Stimulated activated CD8-positive, alpha-beta memory T cell treated with anti-CD3 and anti-CD28 coated beads, Interleukin-12 subunit alpha, Interleukin-12 subunit beta, amount 100 ng/mL, for 1 hour (primary cell): ENCODE measurements at regions not wholly inside any gene's neighbourhood (a gene's known extent, or its start where the extent isn't known, plus 50 kb on each side); places are given as distances from the start of the nearest gene placed in this dataset.

Experiments used
- DNase-seq: peaks from one replicate; pipeline ENCODE4 v3.0.0-alpha.2; 2020; ENCODE audit warnings: low read depth

DNA sequence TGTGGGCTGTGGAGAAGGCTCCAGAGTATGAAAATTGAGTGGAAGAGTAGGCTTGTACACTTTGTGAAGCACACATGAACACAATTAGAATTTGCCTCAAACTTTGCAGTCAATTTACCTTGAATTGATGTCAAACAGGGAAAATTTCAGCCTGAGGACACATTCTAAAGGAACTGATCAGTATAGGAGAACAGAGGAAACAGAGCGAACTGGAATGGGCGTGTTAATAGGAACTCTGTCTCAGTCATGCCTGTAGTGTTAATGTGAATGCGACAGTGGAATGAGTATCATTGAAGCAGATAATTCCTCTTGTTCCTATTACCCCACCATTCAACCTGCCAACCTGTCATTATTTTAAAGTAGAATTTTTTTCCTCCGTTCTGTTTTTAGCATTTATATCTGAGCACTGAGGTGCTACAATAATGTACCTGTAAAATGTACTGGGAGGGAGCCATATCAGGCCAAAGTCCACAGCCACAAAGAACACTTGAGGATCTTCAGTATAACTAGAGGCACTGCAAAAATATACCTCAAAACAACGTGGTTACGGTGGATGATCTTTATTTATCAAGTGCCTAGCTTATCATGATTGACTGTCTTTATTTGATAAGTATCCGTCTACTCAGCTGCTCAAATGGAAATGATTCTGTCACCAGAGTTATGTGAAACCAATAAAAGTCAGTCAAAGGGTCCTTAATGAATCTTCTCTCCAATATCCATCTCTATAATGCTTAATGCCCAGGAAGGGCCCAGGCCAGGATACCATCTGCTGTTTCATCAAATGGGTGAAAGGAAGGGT, 125.3 kb upstream of the STMND1 start:
- DNase-seq, result no peak

GRCh38 chr6:16974704-16975359, 127.0 kb upstream of the STMND1 start:
- DNase-seq, result no peak

GRCh38 chr6:16974387-16974673, 127.5 kb upstream of the STMND1 start:
- no peak for DNase-seq

- no peak for DNase-seq
These were observed 128.1 kb upstream of the STMND1 start for GRCh38 chr6:16973545-16974386.

DNA sequence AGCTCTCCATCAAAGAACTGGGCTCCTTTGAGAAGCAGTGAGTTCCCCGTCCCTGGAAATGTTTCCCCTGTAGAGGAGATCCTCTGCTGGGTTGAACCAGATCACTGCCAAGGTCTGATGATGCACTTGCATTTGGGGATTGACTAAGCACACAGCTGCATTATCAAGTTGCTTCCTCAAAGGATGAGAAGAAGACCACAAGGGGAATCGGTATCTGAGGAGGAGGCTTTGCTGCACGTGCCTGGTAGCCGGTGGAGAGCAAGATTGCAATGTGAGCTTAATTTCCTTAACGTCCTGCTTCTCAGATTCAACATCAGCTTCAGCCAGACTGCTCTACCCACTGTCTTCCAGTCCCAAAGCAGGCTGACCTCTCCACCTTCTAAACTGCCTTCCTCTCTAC, 128.8 kb upstream of the STMND1 start:
- no peak for DNase-seq

DNA sequence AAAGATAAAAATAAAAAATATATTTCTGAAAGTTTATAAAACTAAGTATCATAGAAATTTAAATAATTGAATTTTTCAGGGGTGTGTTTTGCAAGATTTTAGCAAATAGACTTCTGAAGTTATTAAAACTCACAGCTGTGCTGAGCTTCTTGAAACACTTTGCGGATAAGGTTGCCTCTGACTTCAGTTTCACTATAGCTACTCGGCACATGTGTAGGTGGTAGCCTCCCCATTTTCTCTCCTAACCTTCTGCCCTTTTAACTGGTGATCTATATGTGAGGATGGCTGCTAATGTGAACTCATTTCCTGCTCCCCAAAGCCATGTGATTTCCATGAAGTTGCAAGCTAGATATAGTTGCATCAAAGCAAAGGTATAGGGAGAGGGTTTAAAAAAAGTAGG, 129.3 kb upstream of the STMND1 start:
- no peak for DNase-seq

DNA sequence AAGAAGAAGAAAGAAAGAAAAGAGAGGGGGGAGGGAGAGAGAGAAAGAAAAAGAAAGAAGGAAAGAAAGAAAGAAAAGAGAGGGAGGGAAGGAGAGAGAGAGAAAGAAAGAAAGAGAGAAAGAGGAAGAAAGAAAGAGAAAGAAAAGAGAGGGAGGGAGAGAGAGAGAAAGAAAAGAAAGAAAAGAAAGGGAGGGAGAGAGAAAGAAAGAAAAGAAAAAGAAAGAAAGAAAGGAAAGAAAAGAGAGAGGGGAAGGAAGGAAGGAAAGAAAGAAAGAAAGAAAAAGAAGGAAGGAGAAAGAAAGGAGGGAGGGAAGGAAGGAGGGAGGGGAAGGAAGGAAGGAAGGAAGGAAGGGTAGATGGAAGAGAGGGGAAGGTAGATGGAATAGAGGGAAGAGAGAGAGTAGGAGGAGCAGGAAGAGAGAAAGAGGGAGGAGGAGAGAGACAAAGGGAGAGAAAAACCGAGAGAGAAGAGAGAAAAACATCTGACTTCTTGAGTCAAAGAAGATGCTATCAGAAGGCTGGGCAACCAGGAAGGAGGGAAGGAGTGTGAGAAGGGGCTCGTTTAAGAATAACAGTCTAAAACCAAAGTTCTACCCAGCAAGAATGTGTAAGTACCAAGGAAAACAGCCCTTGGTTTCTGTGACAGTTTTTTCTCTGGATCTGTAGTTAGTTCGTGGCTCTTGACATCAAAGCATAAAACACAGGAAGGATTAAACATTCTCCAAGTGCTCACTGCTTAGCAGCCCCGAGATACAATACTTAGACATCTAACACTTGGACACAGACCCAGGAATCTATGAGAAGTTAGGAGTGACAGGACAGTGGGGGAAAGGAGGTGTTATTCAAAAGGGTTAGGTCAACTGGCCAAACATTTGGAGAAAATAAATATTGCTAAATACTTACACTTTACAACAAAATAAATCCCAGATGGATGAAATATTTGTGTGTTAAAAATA, 131.9 kb upstream of the STMND1 start:
- no peak for DNase-seq

DNA sequence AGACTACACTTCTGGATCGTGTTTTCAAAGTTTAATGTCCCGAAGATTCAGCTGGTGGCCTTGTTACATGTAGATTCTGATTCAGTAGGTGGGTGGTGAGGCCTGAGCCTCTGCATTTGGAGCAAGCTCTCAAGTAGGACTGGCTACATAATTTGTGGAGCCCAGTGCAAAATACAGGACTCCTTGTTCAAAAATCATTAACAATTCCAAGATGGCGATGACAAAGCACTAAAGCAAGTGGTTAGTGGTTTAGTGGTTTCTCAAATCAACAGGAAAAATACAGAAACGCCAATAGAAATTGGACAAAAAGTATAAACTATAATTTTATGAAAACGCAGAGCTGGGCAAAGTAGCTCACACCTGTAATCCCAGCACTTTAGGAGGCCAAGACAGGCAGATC, 133.7 kb upstream of the STMND1 start:
- DNase-seq, result no peak

- no peak for DNase-seq
These were observed 134.4 kb upstream of the STMND1 start for GRCh38 chr6:16967470-16967817.

DNA sequence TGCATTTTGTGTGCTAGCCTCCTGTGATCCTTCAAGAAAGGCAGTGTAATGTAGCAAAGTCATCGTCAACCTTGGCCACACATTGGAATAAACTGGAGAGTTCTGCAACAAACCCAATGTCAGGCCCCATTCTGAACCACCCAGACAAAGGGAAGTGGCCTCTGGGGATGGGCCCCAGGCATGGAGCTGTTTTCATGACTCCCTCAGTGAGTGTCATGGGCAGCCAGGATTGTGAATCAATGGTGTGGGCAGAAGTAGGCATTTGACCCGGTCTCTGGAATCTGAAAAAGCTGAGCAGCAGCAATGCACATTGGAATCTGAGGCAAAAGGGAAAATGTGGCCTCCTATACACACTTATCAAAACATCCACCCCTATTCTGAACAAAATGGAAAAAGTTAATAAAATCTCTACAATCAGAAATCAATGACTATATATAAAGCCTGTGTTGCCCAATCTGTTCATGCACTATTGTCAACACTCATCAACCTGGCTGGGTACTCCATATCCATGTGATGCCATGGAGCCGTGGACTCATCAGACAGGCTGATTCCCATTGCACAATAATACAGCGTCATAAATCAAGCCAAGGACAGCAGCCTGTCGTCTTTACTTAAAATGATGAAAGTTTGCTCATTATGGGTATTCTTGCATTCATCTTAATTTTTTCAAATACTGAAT, 134.9 kb upstream of the STMND1 start:
- DNase-seq, result no peak

DNA sequence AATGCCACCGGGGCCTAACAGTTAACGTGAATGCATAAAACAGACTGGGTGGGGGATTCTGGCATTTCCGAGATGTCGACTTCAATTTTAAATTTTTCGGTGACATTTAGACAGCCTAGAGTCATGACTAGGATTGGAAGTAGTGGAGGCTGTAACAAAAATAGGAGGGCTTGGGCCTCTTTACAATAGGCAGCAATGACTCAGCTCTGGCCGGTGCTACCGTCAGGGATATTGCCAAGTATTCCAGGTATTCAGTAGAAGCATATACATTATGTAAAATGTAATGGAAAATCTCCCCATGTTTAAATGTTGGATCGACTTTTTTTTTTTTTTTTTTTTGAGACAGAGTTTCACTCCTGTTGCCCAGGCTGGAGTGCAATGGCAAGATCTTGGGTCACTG, 136.2 kb upstream of the STMND1 start:
- DNase-seq, result no peak

DNA sequence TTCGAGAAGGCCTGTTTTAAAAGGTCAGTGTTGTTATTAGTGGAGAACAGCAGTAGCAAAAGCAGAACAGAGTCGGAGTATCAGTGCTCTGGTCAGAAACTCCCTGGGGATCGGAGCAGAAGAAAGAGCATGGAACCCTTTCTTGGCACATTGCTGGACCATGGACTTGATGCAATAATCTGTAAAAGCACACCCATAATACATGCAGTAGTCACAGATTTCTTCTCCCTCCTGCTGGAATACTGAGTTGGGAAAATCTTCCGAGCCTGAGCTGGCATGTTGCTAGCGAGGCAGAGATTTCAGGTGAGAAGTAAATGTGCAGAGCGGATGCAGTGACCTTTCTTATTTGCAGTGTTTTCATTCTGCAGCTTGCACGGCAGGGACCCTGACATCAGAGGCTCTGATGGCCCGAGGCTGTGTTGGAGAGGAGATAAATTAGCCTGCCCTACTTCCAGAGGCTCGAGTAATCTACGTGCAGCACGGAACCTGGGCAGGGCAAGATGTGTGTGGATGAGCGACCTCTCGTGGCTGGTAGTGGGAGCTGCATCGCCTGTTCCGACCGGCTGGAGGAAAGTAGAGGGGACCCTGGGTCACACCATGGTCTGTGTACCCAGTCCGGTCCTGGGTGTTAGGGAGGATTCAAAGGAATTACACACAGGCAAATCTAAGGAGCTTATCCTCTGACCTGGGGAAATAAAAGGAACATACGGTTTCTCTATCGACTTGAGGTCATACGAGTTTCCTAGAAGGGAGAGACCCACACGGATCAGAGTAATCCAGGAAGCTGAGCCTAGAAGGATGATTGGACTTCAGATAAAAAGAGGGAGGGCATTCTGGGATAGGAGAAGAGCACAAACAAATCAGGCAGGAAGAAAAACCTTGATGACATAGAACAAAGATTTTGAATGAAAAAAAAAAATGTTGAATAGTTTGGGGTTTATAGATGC, 137.0 kb upstream of the STMND1 start:
- peak; percentile 46 for DNase-seq

DNA sequence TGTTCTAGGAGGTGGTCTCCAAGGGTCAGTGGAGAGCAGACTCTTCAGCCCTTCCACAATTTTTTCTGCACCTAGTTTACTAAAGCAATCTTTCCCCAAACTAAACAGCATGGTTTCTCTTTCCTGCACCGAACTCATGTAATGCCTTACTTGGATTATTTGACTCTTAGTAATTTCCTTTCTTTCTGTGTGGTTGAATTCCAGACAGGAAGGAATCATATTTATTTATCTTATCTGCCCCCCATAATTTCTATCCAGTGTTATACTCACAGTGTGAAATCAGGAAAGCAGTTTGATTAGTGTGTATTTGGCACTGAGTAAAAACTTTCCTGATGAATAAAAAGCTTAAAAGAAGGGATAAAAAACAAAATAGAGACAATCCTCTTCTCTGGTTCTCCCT, 140.3 kb upstream of the STMND1 start:
- no peak for DNase-seq

DNA sequence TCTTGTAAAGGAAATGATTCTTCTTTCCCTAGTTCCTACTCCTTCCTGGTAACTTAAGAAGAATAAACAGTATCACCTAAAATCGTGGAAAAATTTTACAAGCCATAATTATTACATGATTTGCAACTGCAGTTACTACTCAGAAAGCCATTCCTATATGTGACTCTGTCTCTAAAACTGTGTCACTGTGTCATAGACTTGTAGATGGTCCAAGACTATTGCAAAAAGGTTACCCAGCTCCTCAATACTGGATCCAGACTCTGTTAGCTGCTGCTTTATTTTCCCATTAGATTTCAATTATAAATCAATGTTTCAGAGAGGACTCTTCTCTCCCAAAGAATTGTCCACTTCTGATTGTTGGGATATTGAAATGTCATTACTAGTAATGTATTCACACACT, 142.1 kb upstream of the STMND1 start:
- no peak for DNase-seq

DNA sequence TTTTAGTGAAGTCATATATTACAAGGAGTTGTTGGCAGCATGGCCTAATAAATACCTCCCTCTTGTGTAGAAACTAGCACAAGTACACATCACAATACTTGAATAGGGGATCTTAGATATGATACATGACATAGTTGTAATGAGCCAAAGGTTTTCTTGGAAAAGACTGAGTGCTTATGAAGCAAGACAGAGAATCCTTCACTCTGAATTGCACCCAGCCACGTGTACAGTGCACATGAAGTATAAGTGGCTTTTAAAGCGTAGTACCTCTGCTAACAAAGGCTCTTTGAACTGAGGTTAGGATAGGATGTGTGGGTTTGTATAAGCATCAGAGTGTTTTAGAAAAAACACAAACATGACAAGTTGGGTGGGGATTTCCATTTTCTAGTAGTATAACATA, 145.5 kb upstream of the STMND1 start:
- no peak for DNase-seq

DNA sequence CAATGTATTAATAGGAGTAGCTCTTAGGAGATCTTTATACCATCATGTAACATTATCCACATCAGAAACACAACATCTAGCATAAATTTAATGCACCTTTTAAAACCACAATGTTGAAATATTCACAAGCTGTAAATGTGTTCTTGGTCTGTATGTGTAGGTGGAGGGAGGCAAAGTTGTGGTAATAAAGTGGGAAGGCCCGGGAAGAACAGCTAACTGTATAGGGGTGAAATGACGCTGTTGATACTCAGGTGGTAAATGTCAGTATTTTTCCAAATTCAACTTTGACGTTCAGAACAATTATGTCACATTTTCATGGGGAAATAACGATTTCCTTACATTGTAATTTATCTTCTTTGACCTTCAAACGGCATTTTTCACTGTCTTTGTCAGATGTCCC, 146.0 kb upstream of the STMND1 start:
- no peak for DNase-seq

DNA sequence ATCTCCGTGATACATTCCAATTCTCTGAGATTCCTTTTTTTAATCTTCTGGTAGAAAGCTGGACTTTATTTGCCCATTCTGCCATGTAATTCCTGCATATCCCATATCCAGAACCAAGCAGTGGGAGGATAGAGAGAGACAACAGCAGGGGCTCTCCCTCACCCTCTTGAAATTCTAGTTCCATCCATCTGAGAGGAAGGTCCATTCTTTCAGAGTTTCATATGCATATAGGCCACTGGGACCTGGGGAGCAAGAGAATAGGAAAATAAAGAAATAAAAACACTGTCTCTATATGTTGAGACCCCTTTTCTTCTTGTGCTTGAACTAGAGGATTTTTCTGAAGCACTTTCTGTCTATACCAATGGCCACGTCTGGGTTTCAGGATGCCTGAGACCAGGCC, 147.9 kb upstream of the STMND1 start:
- DNase-seq, result no peak

DNA sequence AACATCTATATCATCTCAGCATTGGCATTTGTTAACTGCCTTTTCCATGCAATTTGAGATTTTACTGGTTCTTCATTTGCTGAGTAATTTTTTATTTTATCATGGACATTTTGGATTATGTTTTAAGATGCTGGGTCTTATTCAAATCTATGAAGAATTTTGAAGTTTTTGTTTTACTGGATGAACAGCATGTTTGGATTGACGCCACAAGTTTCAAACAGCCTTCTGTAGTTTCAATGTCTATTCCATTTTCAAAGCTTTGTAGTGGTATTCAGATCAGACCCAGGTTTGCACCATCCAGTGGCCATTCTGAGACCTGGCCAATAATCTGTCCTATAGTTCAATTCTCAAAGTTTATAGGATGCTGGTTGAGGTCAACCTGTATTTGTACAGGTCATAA, 148.4 kb upstream of the STMND1 start:
- DNase-seq, result no peak

DNA sequence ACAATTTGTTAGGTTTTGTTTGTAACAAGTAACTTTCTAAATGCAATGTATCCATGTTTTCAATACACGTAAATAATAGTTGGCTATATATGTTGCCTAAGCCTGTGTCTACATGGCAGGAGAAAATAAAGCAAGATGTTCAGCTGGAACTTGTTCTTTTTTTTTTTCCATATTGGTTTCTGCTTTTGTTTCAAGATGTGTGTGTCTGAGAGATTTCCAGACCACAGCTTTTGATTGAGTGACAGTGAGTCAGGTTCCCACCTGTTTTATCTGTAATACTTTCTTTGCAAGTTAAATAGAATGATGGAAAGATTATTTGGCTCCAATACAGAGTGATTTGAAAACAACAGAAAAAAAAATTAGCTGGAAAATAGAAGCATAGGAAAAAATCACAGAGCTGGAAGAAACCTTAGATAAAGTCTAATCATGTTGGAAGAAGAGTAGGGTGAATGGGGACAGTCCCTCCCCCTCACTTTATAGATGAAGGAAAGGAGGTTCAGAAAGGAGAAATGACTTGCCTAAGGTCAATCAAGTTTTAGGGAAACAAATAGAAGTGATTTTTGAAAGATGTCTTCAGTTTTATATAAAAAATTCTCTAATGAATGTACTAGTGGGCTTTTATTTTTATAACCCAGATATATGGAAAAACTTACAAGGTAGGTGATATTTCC, 150.9 kb upstream of the STMND1 start:
- no peak for DNase-seq

- no peak for DNase-seq
These were observed 151.5 kb upstream of the STMND1 start for GRCh38 chr6:16950302-16950701.
